ENCODE measurements at regions not wholly inside any gene's neighbourhood (a gene's known extent, or its start where the extent isn't known, plus 50 kb on each side); places are given as distances from the start of the nearest gene placed in this dataset.

GRCh38 chr2:7999683-8000476 lies 682.0 kb upstream of the ID2 start:
- no peak for DNase-seq (ENCODE audit: low spot score)

GRCh38 chr2:8000870-8001269 lies 681.0 kb upstream of the ID2 start:
- DNase-seq (ENCODE audit: low spot score): peak; percentile 47

GRCh38 chr2:8002765-8003393 lies 679.0 kb upstream of the ID2 start:
- no peak for DNase-seq (ENCODE audit: low spot score)

GRCh38 chr2:8003462-8004075 lies 678.3 kb upstream of the ID2 start:
- DNase-seq (ENCODE audit: low spot score): no peak

- DNase-seq (ENCODE audit: low spot score): no peak
Observed at GRCh38 chr2:8004250-8004681, 677.6 kb upstream of the ID2 start.

- no peak for DNase-seq (ENCODE audit: low spot score)
Observed at GRCh38 chr2:8006181-8006580, 675.7 kb upstream of the ID2 start.

- DNase-seq (ENCODE audit: low spot score): no peak
Observed at GRCh38 chr2:8006626-8007025, 675.2 kb upstream of the ID2 start.

- no peak for DNase-seq (ENCODE audit: low spot score)
Observed at GRCh38 chr2:8009010-8009597, 672.8 kb upstream of the ID2 start.

- no peak for DNase-seq (ENCODE audit: low spot score)
Observed at GRCh38 chr2:8015848-8016600, 665.8 kb upstream of the ID2 start.

- DNase-seq (ENCODE audit: low spot score): no peak
Observed at GRCh38 chr2:8016688-8017087, 665.2 kb upstream of the ID2 start.

GRCh38 chr2:8018956-8019355 lies 662.9 kb upstream of the ID2 start:
- no peak for DNase-seq (ENCODE audit: low spot score)

GRCh38 chr2:8019934-8020333 lies 661.9 kb upstream of the ID2 start:
- DNase-seq (ENCODE audit: low spot score): no peak

GRCh38 chr2:8021921-8022320 lies 659.9 kb upstream of the ID2 start:
- no peak for DNase-seq (ENCODE audit: low spot score)

GRCh38 chr2:8022908-8023640 lies 658.8 kb upstream of the ID2 start:
- DNase-seq (ENCODE audit: low spot score): no peak

GRCh38 chr2:8024506-8024905 lies 657.4 kb upstream of the ID2 start:
- no peak for DNase-seq (ENCODE audit: low spot score)

GRCh38 chr2:8026381-8026780 lies 655.5 kb upstream of the ID2 start:
- DNase-seq (ENCODE audit: low spot score): no peak

GRCh38 chr2:8027387-8027786 lies 654.5 kb upstream of the ID2 start:
- no peak for DNase-seq (ENCODE audit: low spot score)

GRCh38 chr2:8028036-8028435 lies 653.8 kb upstream of the ID2 start:
- DNase-seq (ENCODE audit: low spot score): no peak

- no peak for DNase-seq (ENCODE audit: low spot score)
Observed at GRCh38 chr2:8028436-8028835, 653.4 kb upstream of the ID2 start.

- DNase-seq (ENCODE audit: low spot score): no peak
Observed at GRCh38 chr2:8028981-8029380, 652.9 kb upstream of the ID2 start.

Data from HT-29 (cell line).